ENCODE measurements at regions not wholly inside any gene's neighbourhood (a gene's known extent, or its start where the extent isn't known, plus 50 kb on each side); places are given as distances from the start of the nearest gene placed in this dataset.

GRCh38 chr9:117470455-117470854, 55.6 kb upstream of the ASTN2 start:
- H3K9me1 ChIP-seq (ENCODE audit: control insufficient read depth, extremely low read depth, insufficient read depth, low read length), result no peaks in the 10 kb centered on the region
- no peak overlapping the region for H3K4me2 ChIP-seq (ENCODE audit: control insufficient read depth, extremely low read depth, insufficient read depth, low read depth, low read length)
- H3K27me3 ChIP-seq (ENCODE audit: control insufficient read depth, extremely low read depth, insufficient read depth, low read length), result no peaks in the 10 kb centered on the region
- no peak overlapping the region for H3K9ac ChIP-seq (ENCODE audit: control insufficient read depth, extremely low read depth, insufficient read depth, low read length)
- H3K27ac ChIP-seq (ENCODE audit: control insufficient read depth, insufficient read depth, low read length), result no peak overlapping the region
- no peaks in the 10 kb centered on the region for H3K9me3 ChIP-seq (ENCODE audit: control insufficient read depth, low read depth, low read length)
- no peaks in the 10 kb centered on the region for H3K36me3 ChIP-seq (ENCODE audit: control insufficient read depth in 2 of 2, extremely low read depth in 1 of 2, insufficient read depth in 2 of 2, low read length in 2 of 2)
- H3K4me3 ChIP-seq (ENCODE audit: control insufficient read depth in 2 of 3, extremely low read depth in 1 of 3, insufficient read depth in 2 of 3, low read depth in 1 of 3, low read length in 3 of 3), result no peak overlapping the region
- no peak overlapping the region for H2AFZ ChIP-seq (ENCODE audit: control insufficient read depth, low read length)
- TF ChIP-seq CTCF (optimal IDR thresholded peaks at IDR 0.05 in 1 of 3, IDR thresholded peaks at IDR 0.05 in 1 of 3, conservative IDR thresholded peaks at IDR 0.05 in 1 of 3; ENCODE audit: extremely low read depth in 1 of 3, insufficient read depth in 2 of 3, low read length in 3 of 3) (no peak), EZH2 (IDR thresholded peaks at IDR 0.05; ENCODE audit: low read length) (no peak)
- H3K79me2 ChIP-seq (ENCODE audit: control insufficient read depth, insufficient read depth, low read length), result no peaks in the 10 kb centered on the region
- H4K20me1 ChIP-seq (ENCODE audit: control insufficient read depth, extremely low read depth, insufficient read depth, low read length), result no peaks in the 10 kb centered on the region
- DNase-seq (ENCODE audit: low read depth, low spot score), result no peak
- H3K4me1 ChIP-seq (ENCODE audit: control insufficient read depth, extremely low read depth, insufficient read depth, low read length), result no peaks in the 10 kb centered on the region
- dilution Hi-C loops (cut with MboI; ENCODE audit: extremely low pct_ligation_motif_present, low sequenced_read_pairs), result no loop called here
- FAIRE-seq, result no peak

GRCh38 chr9:117466111-117466510, 51.3 kb upstream of the ASTN2 start:
- FAIRE-seq (no peak), DNase-seq (ENCODE audit: low read depth, low spot score) (no peak)
- Histone ChIP-seq H3K27me3 (ENCODE audit: control insufficient read depth, extremely low read depth, insufficient read depth, low read length) (no peaks in the 10 kb centered on the region), H3K9me3 (ENCODE audit: control insufficient read depth, low read depth, low read length) (no peaks in the 10 kb centered on the region), H4K20me1 (ENCODE audit: control insufficient read depth, extremely low read depth, insufficient read depth, low read length) (no peaks in the 10 kb centered on the region), H3K4me1 (ENCODE audit: control insufficient read depth, extremely low read depth, insufficient read depth, low read length) (no peaks in the 10 kb centered on the region), H3K4me2 (ENCODE audit: control insufficient read depth, extremely low read depth, insufficient read depth, low read depth, low read length) (no peak overlapping the region), H3K9ac (ENCODE audit: control insufficient read depth, extremely low read depth, insufficient read depth, low read length) (no peak overlapping the region), H2AFZ (ENCODE audit: control insufficient read depth, low read length) (no peak overlapping the region), H3K27ac (ENCODE audit: control insufficient read depth, insufficient read depth, low read length) (no peak overlapping the region), H3K79me2 (ENCODE audit: control insufficient read depth, insufficient read depth, low read length) (no peaks in the 10 kb centered on the region), H3K9me1 (ENCODE audit: control insufficient read depth, extremely low read depth, insufficient read depth, low read length) (no peaks in the 10 kb centered on the region), H3K4me3 (ENCODE audit: control insufficient read depth in 2 of 3, extremely low read depth in 1 of 3, insufficient read depth in 2 of 3, low read depth in 1 of 3, low read length in 3 of 3) (no peak overlapping the region), H3K36me3 (ENCODE audit: control insufficient read depth in 2 of 2, extremely low read depth in 1 of 2, insufficient read depth in 2 of 2, low read length in 2 of 2) (no peaks in the 10 kb centered on the region)
- TF ChIP-seq EZH2 (IDR thresholded peaks at IDR 0.05; ENCODE audit: low read length), result no peak
- no peak for TF ChIP-seq CTCF (optimal IDR thresholded peaks at IDR 0.05 in 1 of 3, IDR thresholded peaks at IDR 0.05 in 1 of 3, conservative IDR thresholded peaks at IDR 0.05 in 1 of 3; ENCODE audit: extremely low read depth in 1 of 3, insufficient read depth in 2 of 3, low read length in 3 of 3)
- dilution Hi-C loops (cut with MboI; ENCODE audit: extremely low pct_ligation_motif_present, low sequenced_read_pairs), result no loop called here

All from keratinocyte (primary cell).